Activated effector memory CD4-positive, alpha-beta T cell treated with anti-CD3 and anti-CD28 coated beads, Interleukin-2, amount 50 U/mL, for 16 hours (primary cell): ENCODE measurements at regions not wholly inside any gene's neighbourhood (a gene's known extent, or its start where the extent isn't known, plus 50 kb on each side); places are given as distances from the start of the nearest gene placed in this dataset.

Experiments used
- DNase-seq: peaks from one replicate; pipeline ENCODE4 v3.0.0-alpha.2; 2020

- no peak for DNase-seq
Measured at GRCh38 chr5:159712672-159713071, 203.6 kb upstream of the ADRA1B start.

- no peak for DNase-seq
Measured at GRCh38 chr5:159713254-159713653, 203.0 kb upstream of the ADRA1B start.

DNA sequence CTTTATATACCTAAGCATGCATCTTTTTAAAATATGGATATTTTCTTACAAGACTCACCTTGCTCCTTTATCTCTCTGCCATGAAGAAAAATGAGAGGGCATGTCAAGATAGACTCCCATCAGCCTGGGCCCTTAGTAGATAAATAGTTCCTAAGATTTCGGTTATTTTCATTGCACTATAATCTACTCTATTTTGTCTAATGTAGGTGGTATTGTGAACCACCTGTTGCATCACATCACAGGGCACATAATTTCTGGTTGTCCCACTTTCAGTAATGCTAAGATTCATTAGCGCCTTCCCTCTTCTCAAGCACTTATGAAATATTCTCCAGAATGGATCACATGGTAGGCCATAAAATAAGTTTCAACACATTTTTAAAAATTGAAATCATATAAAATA is 202.5 kb upstream of the ADRA1B start:
- DNase-seq: no peak

GRCh38 chr5:159725475-159725874 is 190.8 kb upstream of the ADRA1B start:
- DNase-seq: no peak

- no peak for DNase-seq
Measured at GRCh38 chr5:159727167-159727566, 189.1 kb upstream of the ADRA1B start.

- DNase-seq: no peak
Measured at GRCh38 chr5:159730285-159730684, 186.0 kb upstream of the ADRA1B start.

DNA sequence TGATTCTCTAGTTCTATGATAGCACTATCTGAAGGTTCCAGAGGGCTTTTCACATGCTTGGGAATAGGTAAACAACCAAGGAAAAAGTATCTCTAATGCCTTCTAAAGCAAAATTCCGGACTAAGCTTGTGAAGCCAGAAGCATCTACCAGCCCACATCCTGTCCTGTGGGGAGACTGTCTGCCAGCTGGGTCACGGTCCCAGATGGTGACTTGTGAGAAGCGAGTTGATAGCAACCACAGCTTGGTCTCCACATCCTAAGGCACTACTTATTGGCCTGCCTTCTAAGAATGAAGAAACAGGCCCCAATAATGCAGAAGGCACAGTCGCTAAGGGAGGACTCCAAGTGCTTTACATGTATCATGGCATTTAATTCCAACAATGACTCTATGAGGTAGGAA is 184.1 kb upstream of the ADRA1B start:
- DNase-seq: no peak

DNA sequence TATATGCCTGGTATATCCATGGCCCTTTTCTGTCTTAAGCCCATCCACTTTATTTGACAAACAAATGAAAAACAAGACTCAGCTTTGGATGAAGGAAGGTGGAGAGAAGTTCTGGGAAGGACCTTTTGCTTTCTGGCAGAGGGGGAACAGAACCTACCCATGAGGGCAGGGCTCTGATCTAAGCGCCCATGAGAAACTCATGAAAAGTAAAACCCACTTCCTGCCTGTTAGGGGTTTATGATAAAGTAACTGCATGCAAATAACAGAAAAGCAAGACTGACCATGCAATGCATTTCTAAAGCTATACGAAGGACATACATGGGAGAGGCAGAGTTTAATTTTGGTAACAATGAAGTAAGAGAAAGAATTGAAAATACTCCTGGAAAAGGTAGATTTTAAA is 181.9 kb upstream of the ADRA1B start:
- no peak for DNase-seq

DNA sequence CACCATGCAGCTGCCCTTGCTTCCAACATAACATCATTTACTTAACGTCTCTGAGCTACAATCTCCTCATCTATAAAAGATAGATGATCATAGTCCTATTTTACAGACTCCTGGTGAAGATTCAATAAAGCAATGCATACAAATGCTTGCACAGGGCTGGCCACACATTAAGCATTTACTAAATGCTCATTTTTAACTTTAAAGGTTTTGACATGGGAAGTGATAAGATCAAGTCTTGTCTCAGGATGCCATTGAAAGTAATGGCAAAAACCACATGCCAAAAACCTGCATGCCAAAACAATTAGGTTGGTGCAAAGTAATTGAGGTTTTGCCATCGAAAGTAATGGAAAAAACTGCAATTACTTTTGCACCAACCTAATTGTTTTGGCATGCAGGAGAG is 181.2 kb upstream of the ADRA1B start:
- no peak for DNase-seq

DNA sequence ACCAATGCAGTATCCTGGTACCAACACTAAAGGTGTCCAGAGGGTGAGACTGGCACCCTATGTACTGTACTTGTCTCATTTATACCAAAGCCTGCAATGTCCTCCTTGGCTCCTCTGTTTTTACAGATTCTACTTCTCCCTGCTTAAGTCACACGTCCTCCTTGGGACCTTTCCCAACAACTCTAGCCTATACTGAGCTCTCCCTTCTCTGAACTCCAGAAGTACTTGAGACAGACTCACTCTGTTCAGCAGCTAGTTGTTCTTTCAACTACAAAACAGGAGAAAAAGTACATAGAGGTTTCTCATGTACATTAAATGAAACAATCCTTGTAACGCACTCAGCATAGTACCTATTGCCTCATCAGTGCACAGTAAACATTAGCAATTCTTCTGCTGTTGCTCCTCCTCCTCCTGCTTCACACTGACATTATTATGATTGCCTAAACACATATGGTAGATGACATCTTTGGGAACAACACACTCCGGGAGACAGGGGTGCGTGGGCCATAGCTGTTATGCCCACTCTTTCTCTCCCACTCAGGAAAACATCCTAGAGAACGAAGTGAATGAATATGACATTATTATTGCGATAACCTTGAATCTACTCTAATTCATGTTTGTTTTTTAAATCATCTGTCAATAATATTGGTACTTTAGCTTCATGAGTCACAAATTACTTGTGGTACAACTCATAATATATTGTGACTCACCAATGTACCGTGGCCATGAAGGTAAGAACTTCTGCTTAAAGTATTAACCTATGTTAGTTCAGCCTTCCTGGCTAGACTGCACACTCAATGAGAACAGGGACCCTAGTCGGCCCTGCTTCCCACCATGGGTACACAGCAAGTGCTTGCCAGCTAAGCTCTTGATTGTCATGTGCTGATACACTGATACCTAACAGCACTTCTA is 180.3 kb upstream of the ADRA1B start:
- no peak for DNase-seq

- DNase-seq: no peak
Measured at GRCh38 chr5:159736844-159737243, 179.4 kb upstream of the ADRA1B start.

- no peak for DNase-seq
Measured at GRCh38 chr5:159737263-159737662, 179.0 kb upstream of the ADRA1B start.

- DNase-seq: no peak
Measured at GRCh38 chr5:159741829-159742322, 174.4 kb upstream of the ADRA1B start.

DNA sequence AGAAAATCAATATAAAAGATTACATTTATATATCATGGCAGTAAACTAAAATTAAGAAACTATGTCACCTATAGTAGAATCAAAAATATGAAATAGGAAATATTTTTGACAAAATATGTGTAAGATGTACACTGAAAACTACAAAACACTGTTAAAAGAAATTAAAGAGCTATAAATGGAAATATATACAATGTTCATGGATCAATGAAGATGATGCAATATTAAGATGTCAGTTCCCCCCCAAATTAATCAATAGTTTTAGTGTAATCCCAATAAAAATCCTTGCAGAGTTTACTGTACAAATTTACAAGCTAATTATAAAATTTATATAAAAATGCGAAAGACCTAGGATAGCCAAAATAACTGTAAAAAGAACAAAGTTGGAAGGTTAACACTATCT is 173.0 kb upstream of the ADRA1B start:
- DNase-seq: no peak

DNA sequence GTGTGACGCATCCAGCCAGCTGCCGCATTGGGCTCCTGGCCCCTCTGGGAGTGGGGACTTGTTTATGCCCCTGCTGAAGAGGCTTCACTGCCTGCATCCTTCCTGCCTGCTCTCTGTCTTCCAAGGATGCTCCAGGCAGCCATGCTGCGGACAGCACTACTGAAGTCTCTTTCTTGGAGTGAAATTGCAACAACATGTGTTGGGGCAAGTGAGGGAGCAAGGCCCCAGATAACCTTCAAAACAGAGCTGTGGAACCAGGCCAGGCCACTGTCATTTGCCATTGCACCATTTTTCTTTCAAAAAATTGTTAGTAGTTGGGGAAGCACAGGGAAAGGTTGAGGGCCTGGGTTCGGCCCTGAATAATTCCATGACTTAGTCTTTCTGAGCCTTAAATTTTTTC is 169.6 kb upstream of the ADRA1B start:
- no peak for DNase-seq

- DNase-seq: no peak
Measured at GRCh38 chr5:159749146-159749545, 167.1 kb upstream of the ADRA1B start.

DNA sequence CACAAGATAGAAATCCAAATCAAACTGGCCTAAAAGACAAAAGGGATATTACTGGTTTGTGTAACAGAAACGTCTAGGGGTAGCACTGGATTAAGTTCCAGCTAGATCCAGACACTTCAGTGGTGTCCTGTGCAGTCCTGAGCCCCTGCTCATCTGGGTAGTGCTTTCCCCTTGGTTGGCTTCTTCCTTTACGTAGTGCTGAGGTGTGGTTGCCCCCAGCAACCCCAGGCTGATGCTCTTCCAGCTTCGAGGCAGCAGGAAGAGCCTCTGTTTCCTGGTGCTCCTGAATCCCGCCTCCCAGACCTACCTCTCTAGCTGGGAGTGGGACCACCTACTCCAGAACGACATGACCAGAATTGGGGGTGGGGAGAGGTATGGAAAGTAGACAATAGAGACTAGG is 166.1 kb upstream of the ADRA1B start:
- DNase-seq: no peak

GRCh38 chr5:159751459-159751858 is 164.8 kb upstream of the ADRA1B start:
- no peak for DNase-seq

DNA sequence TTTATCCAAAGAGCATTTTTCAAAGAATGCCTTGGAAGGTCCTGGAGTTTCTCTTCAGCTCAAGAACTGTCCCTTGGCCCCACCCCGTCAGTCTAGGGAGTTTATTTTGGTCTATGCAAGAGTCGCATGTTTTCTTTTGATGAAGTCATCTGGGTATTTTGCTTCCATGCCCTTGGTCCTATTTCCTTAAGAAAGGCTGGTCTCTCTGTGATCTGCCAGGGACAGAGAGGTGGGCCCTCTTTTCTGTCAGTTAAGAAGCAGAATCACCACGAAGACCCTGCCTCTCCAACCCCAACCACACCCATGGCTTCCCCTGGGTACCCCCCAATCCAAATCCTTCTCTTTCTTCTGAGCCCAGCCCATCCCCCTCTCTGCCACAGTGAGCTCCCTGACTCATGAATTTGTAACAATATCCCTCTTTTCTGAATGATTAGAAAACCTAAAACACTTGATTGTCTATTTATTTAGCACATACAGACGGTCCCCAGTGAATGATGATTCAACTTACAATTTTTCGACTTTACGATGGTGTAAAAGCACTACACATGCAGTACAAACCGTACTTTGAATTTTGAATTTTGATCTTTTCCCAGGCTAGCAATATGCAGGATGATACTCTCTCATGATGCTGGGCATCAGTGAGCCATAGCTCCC is 163.5 kb upstream of the ADRA1B start:
- no peak for DNase-seq

DNA sequence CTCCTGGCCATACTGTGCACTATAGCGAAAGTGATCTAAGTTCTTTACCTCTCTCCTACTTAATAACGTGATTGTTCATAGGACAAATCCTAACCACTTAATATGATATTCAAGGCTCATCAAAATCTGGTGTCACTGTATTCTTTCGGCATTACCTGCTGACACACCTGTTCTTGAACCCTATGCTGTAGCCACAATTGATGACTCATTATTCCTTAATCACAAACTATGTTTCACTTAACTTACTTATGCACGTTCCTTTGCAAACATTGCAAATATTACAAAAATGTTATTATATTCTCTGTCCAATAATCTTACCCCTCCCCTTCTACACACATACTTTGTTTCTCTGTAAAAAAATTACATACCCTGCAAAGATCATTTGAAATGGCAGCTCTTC is 158.1 kb upstream of the ADRA1B start:
- no peak for DNase-seq

DNA sequence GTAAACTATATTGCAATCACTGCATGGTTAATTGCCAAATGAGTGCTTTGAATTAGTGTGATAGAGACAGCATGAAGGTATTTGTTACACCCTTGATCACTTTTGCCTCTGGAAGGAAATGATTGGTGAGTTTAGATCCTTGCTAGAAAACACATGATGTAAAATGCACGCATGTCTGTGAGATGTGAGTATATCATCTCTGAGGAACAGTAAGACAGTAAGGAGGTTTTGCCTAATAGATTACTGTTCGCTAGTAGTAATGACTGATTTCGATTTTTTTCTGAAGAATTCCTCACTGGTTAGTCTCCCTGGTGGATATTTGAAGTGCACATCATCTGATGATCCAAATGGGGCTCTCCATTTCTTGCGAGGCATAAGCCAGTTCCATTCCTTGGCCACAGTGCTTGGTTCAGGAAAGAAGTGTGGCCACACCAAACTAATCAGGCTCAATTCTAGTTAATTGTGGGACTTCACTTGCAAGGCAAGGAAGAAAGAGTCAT is 156.4 kb upstream of the ADRA1B start:
- DNase-seq: no peak

DNA sequence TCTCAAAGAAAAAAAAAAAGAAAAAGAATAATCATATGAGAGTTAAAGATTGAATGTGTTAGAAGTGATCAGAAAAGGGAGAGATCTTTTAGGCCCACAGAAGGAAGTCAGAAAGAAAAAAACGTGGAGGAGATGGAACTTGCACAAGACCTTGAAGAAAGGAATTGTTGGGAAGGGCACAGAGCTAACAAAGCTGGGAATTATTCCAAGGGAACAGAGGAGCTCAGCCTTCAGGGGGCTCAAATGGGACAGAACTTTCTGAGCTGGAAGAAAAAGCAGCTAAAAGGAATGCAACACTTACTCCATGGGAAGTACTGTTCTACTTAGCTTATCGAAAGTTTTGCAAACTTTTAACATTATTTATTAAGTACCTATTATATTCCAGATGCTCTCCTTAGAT is 153.4 kb upstream of the ADRA1B start:
- no peak for DNase-seq

DNA sequence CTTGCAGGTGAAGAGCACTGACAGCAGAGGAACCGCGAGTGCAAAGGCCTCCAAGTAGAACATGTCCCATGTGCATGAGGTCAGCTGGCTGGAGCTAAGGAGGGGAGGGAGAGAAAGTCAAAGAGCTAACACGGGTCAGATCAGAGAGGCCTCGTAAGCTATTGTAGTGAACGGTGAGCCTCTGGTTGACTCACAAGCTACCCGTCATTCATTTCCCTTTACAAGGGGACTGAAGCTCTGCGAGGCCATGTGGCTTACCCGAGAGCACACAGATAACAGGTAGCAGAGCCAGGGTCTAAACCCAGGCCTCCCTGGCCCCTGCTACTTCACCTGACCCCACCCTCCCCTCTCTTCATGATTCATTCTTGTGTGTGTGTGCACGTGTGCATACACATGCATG is 152.7 kb upstream of the ADRA1B start:
- no peak for DNase-seq
